GM18520 (cell line): ENCODE measurements at regions not wholly inside any gene's neighbourhood (a gene's known extent, or its start where the extent isn't known, plus 50 kb on each side); places are given as distances from the start of the nearest gene placed in this dataset.

Experiments
- ATAC-seq: cut with Tn5 transposase; IDR thresholded peaks from one replicate; pipeline ENCODE4 v1.9.1; 2021; ENCODE audit not compliant: unreplicated experiment

- no peak for ATAC-seq
Measured at GRCh38 chr12:73330584-73331351, 1058.6 kb downstream of the TRHDE start.

- no peak for ATAC-seq
Measured at GRCh38 chr12:73341559-73342247, 1069.5 kb downstream of the TRHDE start.

DNA sequence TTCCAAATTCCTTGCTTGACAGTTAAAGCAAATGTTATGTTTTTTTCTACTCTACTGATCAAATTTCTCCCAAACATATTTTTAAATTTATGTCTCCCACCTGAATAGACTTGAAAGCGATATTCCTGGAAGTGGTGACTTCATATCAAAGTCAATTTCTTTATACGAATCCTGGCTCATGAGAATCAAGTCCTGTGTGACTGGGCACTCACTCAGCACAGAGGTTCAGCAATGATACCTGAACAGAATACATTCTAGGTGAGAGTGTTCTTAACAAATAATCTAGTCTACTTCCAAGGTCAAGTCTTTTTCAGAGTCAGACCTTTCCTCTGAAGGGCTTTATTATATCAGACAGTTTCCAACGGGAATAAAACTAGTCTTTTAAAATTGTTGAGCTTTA, 1070.6 kb downstream of the TRHDE start:
- ATAC-seq = no peak

DNA sequence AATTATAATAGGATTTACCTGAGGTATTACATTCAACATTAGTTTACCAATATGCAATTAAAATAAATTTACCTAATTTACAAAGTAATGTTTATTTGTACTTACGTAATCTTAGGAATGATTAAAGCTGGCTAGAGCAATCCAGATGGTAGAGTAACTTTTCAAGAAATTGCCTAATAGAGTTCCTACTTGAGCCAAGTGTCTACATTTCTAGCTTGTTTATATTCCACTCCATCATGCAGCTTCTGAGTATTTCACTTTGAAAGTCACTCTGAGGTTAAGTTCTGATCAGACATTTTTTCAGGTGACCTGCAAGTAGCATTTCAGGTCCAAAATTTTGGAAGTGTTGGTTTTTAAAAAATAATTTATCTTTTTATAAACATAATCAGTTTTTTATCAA, 1080.7 kb downstream of the TRHDE start:
- ATAC-seq = no peak

- no peak for ATAC-seq
Measured at GRCh38 chr12:73361156-73361863, 1089.1 kb downstream of the TRHDE start.

DNA sequence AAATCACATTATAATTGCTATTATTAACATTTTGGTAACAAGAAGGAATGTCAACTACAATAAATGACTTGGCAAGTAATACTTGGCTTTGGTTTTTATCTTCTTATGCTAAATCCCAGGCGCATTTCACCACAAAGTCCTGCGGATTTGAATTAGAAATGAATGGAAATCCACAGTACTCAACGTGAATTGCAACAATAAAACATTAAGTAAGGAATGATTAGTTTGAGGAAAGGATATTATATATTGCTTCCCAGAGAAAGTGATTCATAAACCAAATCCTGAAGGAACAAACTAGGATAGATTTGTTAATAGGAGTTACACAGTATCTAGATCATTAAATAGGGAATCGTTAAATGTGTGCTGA, 1089.7 kb downstream of the TRHDE start:
- no peak for ATAC-seq

GRCh38 chr12:73362666-73363065, 1090.5 kb downstream of the TRHDE start:
- no peak for ATAC-seq

DNA sequence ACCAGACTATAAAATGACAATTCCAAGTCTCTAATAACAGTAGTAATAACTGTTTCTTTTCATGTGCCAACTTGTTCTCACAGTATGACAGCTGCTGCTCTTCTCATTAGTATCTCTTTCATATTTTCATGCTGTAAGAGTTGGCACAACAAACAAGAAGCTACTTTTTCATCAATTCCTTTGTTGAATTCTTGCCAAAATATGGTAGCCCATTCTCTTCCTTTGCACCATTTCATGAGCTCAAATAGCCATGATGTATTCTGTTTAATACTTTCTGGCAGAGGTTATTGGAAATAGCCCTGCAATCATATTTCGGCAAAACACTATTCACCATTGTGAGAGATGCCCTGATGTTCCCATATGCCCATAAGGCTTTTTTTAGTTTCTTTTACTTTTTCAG, 1100.7 kb downstream of the TRHDE start:
- no peak for ATAC-seq

- no peak for ATAC-seq
Measured at GRCh38 chr12:73374360-73374759, 1102.2 kb downstream of the TRHDE start.

DNA sequence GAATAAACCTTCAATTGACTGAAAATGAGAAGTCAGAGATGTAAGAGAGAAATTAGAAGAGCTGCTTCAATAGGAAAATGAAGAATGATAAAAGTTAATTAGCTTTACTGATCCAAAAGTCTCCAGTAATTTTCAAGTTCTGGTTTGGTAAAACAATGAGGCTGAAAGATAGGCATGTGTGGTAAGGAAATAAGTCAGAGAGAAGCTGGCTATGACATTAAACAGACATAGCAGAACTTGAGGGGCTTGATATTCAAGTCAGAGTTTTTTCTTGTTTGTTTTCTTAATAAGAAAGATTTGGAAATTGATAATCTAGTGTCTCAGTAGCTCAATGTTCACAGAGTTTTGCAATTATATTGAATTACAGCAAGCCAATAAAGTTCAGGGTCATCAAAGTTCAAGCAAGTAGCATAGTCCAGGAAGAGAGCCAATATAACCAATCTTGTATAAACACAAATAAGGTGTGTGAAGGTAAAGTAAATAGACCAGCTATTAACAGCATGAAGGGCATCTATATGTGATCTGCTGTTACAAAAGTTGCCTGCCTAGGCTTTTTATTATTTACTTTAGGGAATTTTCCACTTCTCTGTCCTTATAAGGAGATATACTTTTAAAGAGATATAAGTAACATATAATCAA, 1111.5 kb downstream of the TRHDE start:
- ATAC-seq = no peak

GRCh38 chr12:73384592-73384991, 1112.4 kb downstream of the TRHDE start:
- no peak for ATAC-seq

DNA sequence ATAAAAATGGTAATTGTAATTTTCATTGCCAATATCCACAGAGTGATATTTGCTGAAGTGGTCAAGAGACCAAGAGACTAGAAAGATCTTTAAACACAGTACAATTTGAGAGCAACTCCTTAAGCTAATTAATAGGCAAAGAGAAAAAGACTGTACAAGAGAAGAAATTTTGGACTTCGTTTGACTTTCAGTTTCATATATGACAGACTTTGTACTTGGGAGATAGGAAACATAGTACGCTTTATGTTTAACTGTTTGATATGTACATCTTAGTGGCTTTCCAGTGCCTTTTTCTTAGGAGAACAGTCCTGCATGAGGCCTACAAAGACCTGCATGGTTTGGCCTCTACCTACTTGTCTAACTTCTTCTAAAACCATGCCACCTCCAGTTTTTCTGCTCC, 1118.1 kb downstream of the TRHDE start:
- ATAC-seq = no peak

- no peak for ATAC-seq
Measured at GRCh38 chr12:73413051-73413450, 1124.6 kb upstream of the ATXN7L3B start.

GRCh38 chr12:73413974-73414373, 1123.7 kb upstream of the ATXN7L3B start:
- ATAC-seq = no peak

DNA sequence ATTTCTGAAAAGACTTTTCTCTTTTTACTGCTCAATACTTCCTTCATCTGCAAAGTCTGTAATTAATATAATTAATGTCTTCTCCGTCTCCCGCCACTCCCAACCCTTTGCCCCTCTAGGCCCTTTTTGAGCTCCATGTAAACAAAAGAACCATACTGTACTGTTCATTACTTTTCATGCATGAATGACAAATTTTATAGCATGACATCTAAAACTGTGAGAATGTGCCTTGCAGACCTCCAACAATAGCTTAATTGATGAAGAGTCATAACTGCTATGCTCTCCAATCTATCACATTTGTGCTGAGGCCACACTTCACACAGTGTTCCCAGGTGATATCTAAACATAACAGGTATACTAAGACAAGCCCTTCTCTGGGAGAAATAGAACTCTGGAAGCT, 1122.7 kb upstream of the ATXN7L3B start:
- ATAC-seq = no peak

DNA sequence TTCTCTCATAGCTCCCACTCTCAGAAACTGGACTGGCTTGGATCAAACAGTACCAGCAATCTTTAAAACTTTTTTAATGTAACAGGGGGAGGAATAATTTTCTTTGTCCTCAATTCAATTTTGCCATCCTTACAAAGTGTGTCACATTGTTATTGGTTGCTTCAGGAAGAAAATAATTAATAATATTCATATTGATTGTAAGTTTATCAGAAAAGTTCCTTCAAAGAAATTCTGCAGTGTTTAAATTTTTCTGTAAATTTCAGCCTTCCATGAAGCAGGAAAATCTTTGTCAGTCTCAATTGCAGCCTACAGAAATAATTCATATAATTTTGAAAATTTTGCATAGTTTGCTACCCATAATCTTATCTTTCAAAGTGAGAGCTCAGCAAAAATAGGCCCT, 1119.1 kb upstream of the ATXN7L3B start:
- ATAC-seq = no peak

DNA sequence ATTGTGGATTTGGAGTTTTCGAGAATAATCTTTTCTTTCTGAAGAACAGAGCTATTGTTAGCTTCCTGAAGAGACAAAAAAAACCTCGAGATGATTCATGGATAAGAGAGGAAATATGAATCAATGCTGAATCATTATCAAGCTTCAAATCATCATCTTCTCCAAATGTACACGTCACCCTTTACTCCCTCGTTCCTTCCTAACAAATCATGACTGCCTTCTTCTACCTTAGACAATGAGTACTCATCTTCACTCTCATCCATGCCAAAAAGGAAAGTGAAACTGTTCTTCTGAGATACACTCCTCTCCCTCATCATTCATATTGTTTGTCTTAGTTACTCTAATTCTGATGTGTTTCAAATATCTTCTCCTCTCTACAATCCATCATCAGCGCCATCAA, 1115.8 kb upstream of the ATXN7L3B start:
- ATAC-seq = peak; percentile 45

DNA sequence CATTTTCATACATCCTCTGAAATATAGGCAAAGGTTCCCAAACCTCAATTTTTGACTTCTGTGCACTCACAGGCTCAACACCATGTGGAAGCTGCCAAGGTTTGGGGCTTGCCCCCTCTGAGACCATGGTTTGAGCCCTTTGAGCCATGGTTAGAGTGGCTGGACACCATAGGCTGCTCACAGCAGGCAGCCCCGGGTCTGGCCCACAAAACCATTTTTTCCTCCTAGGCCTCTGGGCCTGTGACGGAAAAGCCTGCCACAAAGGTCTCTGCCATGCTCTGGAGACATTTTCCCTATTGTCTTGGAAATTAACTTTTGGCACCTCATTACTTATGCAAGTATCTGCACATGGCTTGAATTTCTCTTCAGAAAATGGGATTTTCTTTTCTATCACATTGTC, 1113.2 kb upstream of the ATXN7L3B start:
- ATAC-seq = no peak

- peak; percentile 57 for ATAC-seq
Measured at GRCh38 chr12:73445658-73446324, 1091.8 kb upstream of the ATXN7L3B start.

DNA sequence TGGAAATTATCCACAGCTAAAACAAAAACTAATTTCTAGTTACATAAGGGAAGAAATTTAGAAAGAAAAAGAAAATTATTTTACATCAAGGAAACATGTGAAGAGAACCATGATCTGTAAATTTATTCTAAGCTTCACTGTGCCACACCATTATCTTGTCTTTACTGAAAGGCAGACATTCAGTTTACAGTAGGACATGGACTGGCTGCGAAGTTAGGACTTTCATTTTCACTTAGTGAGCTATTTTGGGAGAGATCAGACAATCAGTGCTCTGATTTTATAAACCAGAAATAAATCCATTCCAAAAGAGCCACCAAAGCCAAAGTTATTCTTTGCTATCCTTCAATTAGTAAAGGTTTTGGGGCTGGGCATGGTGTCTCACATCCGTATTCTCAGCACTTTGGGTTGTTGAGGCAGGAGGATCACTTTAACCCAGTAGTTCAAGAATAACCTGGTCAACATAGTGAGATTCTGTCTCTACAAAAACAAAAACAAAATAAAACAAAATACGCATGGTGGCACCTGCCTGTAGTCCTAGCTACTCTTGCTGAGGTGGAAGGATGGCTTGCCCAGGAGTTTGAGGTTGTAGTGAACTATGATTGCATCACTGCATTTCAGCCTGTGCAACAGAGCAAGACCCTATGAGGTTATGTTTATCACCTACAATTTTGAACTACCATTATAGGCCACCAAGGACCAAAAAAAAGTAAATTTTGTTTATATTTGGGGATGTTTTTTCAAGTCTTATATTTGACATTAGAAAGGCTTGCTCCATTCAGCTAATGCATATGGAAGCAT, 1084.8 kb upstream of the ATXN7L3B start:
- no peak for ATAC-seq
